ENCODE measurements at regions not wholly inside any gene's neighbourhood (a gene's known extent, or its start where the extent isn't known, plus 50 kb on each side); places are given as distances from the start of the nearest gene placed in this dataset.

DNA sequence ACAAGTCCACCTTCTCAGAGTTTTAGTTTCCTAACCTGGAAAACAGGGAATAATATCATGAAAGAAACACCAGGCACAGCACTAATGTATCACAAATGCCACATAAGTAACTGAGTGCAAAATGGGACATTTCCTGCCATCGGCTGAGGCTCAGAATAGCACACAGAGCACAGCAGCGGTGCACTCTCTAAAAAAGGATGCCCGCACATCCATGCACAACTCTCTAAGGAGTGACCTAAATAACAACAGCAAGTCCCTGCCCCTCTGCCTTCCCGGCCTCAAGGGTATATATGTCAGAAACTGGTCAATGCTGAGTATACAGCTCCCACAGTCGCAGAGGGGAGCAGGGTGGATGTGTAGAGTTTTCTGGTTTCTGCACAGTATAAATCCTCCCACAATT lies 100.1 kb upstream of the ERG start:
- Mint-ChIP-seq H3K27me3 (peaks cover 9% of the 10 kb centered on the region), H3K27ac (no peak overlapping the region), H3K9me3 (no peaks in the 10 kb centered on the region), H3K4me1 (peaks cover 3% of the 10 kb centered on the region), H3K4me3 (no peak overlapping the region), H3K36me3 (ENCODE audit: low read depth) (no peaks in the 10 kb centered on the region)
- DNase-seq: no peak
- intact Hi-C loops (cut with micrococcal nuclease): no loop called here

- Mint-ChIP-seq H3K4me3 (no peak overlapping the region), H3K9me3 (no peaks in the 10 kb centered on the region), H3K27ac (no peak overlapping the region), H3K36me3 (ENCODE audit: low read depth) (no peaks in the 10 kb centered on the region), H3K27me3 (peaks cover 6% of the 10 kb centered on the region), H3K4me1 (peaks cover 3% of the 10 kb centered on the region)
- intact Hi-C loops (cut with micrococcal nuclease): no loop called here
- DNase-seq: no peak
Observed at GRCh38 chr21:38599381-38599975, 101.2 kb upstream of the ERG start.

DNA sequence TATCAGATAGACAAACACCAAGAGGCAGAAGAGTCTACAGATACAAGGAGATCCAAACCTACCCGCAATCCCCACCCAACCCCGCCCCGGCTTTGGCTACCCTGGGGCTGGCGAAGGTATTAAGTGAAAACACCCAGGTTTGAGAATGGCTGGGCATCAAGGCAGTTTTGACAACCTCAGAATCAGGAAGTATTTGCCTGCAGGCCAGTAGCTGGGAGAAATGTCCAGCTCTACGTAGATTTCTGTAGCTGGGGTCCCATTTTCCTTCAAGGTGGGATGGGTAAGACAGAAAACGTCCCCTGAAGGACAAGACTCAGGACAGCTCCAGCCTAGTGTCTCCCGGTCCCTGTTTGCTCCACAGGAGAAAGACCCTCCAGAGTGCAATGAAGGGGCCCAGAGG lies 101.8 kb upstream of the ERG start:
- H3K36me3 Mint-ChIP-seq (ENCODE audit: low read depth): no peaks in the 10 kb centered on the region
- intact Hi-C loops (cut with micrococcal nuclease): no loop called here
- no peak for DNase-seq
- H3K27me3 Mint-ChIP-seq: peaks cover 5% of the 10 kb centered on the region
- peaks cover 3% of the 10 kb centered on the region for H3K4me1 Mint-ChIP-seq
- no peak overlapping the region for H3K4me3 Mint-ChIP-seq
- no peak overlapping the region for H3K27ac Mint-ChIP-seq
- no peaks in the 10 kb centered on the region for H3K9me3 Mint-ChIP-seq

- H3K27me3 Mint-ChIP-seq: peaks cover 4% of the 10 kb centered on the region
- DNase-seq: no peak
Observed at GRCh38 chr21:38605236-38605635, 107.0 kb upstream of the ERG start.

GRCh38 chr21:38609580-38609979 lies 111.3 kb upstream of the ERG start:
- DNase-seq: no peak
- H3K4me3 Mint-ChIP-seq: no peak overlapping the region
- no peaks in the 10 kb centered on the region for H3K4me1 Mint-ChIP-seq
- no peaks in the 10 kb centered on the region for H3K9me3 Mint-ChIP-seq
- intact Hi-C loops (cut with micrococcal nuclease): no loop called here
- H3K27me3 Mint-ChIP-seq: peaks cover 4% of the 10 kb centered on the region
- H3K36me3 Mint-ChIP-seq (ENCODE audit: low read depth): no peaks in the 10 kb centered on the region
- H3K27ac Mint-ChIP-seq: no peak overlapping the region

More at GRCh38 chr21:38605236-38605635, 107.0 kb upstream of the ERG start:
- no peak overlapping the region for H3K4me3 Mint-ChIP-seq
- H3K4me1 Mint-ChIP-seq: no peaks in the 10 kb centered on the region
- H3K9me3 Mint-ChIP-seq: no peaks in the 10 kb centered on the region
- H3K36me3 Mint-ChIP-seq (ENCODE audit: low read depth): no peaks in the 10 kb centered on the region
- intact Hi-C loops (cut with micrococcal nuclease): no loop called here
- no peak overlapping the region for H3K27ac Mint-ChIP-seq

DNA sequence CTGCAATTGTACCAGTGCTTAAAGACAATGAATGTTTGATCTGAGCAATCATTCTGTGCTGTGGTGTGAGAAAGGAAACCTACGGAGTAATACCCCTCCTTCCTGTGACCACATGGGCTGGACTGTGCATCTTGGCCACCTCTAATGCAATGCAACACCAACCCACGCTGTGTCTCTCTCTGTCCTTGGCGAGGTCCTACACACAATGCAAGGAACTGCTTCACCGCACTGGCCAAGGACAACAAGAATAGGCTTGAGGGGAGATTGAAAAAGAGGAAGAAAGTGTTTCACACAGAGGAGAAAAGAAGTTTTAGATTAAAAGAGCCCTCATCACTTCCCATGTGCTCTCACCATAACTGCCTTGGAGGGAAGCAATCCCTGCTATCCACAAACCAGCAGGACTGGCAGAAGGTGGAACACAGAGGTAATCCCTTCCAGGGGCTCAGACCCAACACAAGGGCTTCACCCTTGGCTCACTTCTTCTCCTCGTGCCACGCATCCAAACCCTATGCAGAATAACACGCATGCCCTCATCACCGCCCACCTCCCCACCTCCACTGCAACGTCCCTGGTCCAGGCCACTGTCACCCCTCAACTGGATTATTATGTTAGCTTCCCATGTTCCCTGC lies 112.5 kb upstream of the ERG start:
- DNase-seq: no peak
- no peak overlapping the region for H3K4me3 Mint-ChIP-seq
- intact Hi-C loops (cut with micrococcal nuclease): no loop called here
- peaks cover 4% of the 10 kb centered on the region for H3K27me3 Mint-ChIP-seq
- no peaks in the 10 kb centered on the region for H3K9me3 Mint-ChIP-seq
- H3K36me3 Mint-ChIP-seq (ENCODE audit: low read depth): no peaks in the 10 kb centered on the region
- no peak overlapping the region for H3K27ac Mint-ChIP-seq
- H3K4me1 Mint-ChIP-seq: no peaks in the 10 kb centered on the region

DNA sequence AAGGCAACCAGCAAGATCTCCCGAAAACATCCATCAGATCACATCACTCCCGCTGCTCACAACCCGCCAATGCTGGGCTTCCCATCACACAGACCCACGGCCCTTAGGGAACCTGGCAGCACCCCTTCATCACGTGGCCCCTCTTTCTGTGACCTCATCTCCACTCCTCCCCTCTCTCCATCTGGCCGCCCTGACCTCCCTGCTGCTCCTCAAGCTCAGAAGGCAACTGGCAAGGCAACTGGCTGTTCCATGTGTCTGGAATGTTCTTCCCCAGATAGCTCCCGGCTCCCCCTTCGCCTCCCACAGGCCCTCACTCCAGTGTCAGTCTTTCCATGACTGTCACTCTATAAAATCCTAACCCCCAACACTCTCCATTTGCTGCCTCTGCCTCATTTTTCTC lies 113.0 kb upstream of the ERG start:
- intact Hi-C loops (cut with micrococcal nuclease): no loop called here
- no peak overlapping the region for H3K27ac Mint-ChIP-seq
- H3K9me3 Mint-ChIP-seq: no peaks in the 10 kb centered on the region
- H3K36me3 Mint-ChIP-seq (ENCODE audit: low read depth): no peaks in the 10 kb centered on the region
- DNase-seq: no peak
- H3K4me1 Mint-ChIP-seq: no peaks in the 10 kb centered on the region
- peaks cover 4% of the 10 kb centered on the region for H3K27me3 Mint-ChIP-seq
- no peak overlapping the region for H3K4me3 Mint-ChIP-seq

DNA sequence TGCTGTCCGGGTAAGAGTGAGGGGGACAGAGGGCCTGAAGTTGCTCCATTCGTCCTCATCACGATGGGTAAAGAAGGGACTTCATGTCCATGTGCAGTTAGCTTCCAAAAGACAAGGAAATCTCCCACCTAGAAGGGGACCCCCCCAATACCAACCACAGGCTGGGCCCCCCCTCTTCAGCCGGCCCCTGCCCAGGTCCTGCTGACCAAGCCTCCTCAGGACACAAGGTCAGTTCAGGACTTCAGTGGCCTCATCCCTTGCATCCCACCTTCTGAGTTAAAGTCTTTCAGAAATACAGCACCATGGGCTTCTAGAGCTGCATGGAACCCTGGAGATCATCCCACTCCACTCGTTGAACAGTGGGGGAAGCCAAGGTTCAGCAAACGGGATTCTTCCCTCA lies 115.4 kb upstream of the ERG start:
- Mint-ChIP-seq H3K4me3 (no peak overlapping the region), H3K9me3 (no peaks in the 10 kb centered on the region), H3K27me3 (peaks cover 4% of the 10 kb centered on the region), H3K27ac (no peak overlapping the region), H3K4me1 (no peaks in the 10 kb centered on the region), H3K36me3 (ENCODE audit: low read depth) (no peaks in the 10 kb centered on the region)
- DNase-seq: no peak
- intact Hi-C loops (cut with micrococcal nuclease): no loop called here

DNA sequence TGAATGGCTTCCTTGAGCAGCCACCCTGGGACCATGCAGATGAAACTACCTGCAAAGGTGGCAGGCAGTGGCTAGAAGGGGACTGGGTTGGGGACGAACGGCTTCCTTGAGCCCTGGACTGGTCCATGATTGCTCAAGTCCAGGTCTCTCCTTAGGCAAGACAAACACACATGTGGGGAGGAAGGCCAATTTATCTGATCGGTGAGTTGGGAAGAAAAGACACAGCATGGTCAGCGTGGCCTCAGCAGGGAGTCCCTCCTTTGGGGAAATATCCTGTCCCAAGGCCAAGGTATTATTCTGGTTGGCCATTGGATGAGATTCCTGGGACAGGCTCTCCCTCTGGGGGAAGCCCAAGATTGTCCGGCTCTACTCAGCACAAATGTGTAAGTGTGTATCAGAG lies 116.3 kb upstream of the ERG start:
- DNase-seq: no peak
- Mint-ChIP-seq H3K27me3 (peaks cover 4% of the 10 kb centered on the region), H3K36me3 (ENCODE audit: low read depth) (no peaks in the 10 kb centered on the region), H3K9me3 (no peaks in the 10 kb centered on the region), H3K4me3 (no peak overlapping the region), H3K4me1 (no peaks in the 10 kb centered on the region), H3K27ac (no peak overlapping the region)
- intact Hi-C loops (cut with micrococcal nuclease): no loop called here

GRCh38 chr21:38619480-38619879 lies 121.2 kb upstream of the ERG start:
- H3K27ac Mint-ChIP-seq: no peak overlapping the region
- no peaks in the 10 kb centered on the region for H3K4me1 Mint-ChIP-seq
- H3K4me3 Mint-ChIP-seq: no peak overlapping the region
- DNase-seq: no peak
- no peaks in the 10 kb centered on the region for H3K9me3 Mint-ChIP-seq
- no peaks in the 10 kb centered on the region for H3K36me3 Mint-ChIP-seq (ENCODE audit: low read depth)
- intact Hi-C loops (cut with micrococcal nuclease): no loop called here
- H3K27me3 Mint-ChIP-seq: no peaks in the 10 kb centered on the region

GRCh38 chr21:38619992-38620479 lies 121.8 kb upstream of the ERG start:
- no peaks in the 10 kb centered on the region for H3K36me3 Mint-ChIP-seq (ENCODE audit: low read depth)
- intact Hi-C loops (cut with micrococcal nuclease): no loop called here
- H3K4me3 Mint-ChIP-seq: no peak overlapping the region
- H3K4me1 Mint-ChIP-seq: no peaks in the 10 kb centered on the region
- H3K9me3 Mint-ChIP-seq: no peaks in the 10 kb centered on the region
- DNase-seq: no peak
- H3K27ac Mint-ChIP-seq: no peak overlapping the region
- H3K27me3 Mint-ChIP-seq: no peaks in the 10 kb centered on the region

DNA sequence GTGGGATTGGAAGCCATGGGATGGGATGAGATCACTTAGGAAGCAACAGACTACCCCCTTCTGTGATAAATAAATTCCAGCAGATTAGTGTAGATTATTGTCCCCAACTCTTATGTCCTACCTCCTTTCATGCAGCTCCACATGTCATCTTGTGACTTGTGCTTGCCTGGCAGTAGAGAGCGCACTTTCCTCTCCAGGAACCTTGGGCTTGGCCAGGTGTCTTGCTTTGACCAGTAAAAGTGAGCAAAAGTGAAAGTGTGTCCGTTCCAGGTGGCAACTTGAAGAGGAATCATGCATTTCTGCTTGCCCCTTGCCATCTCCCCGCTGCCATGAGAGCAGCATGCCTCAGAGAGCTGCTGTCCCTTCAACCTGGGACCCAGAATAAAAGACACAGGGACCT lies 122.9 kb upstream of the ERG start:
- intact Hi-C loops (cut with micrococcal nuclease): no loop called here
- Mint-ChIP-seq H3K4me3 (no peak overlapping the region), H3K27ac (no peak overlapping the region), H3K36me3 (ENCODE audit: low read depth) (no peaks in the 10 kb centered on the region), H3K27me3 (no peaks in the 10 kb centered on the region), H3K4me1 (no peaks in the 10 kb centered on the region), H3K9me3 (no peaks in the 10 kb centered on the region)
- no peak for DNase-seq

DNA sequence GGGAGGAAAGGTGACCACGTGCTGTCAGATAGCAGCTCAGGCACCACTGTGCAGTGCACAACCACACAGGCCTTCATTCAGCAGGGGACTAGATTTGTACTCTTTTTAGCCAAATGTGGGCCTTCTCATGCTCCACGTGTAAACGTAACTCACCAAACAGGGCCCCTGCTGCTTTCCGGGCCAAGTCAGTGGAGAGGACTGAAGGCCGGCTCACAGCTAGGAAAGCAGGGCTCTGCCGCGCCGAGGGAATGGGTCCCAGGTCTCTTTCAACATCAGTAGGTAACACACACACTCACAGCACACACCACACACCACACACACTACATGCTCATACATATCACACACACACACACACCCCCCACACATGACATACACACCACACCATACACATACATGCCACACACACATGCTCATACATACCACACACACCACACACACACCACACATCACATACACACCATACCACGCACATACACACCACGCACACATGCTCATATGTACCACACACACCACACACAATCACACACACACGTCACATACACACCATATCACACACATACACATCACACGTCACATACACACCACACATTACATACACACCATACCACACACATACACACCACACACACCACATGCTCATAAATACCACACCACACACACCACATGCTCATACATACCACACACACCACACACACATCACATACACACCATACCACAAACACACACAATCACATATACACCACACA lies 124.0 kb upstream of the ERG start:
- DNase-seq: no peak
- no peak overlapping the region for H3K27ac Mint-ChIP-seq
- H3K27me3 Mint-ChIP-seq: no peaks in the 10 kb centered on the region
- H3K4me1 Mint-ChIP-seq: no peaks in the 10 kb centered on the region
- no peaks in the 10 kb centered on the region for H3K9me3 Mint-ChIP-seq
- H3K36me3 Mint-ChIP-seq (ENCODE audit: low read depth): no peaks in the 10 kb centered on the region
- no peak overlapping the region for H3K4me3 Mint-ChIP-seq
- intact Hi-C loops (cut with micrococcal nuclease): no loop called here

DNA sequence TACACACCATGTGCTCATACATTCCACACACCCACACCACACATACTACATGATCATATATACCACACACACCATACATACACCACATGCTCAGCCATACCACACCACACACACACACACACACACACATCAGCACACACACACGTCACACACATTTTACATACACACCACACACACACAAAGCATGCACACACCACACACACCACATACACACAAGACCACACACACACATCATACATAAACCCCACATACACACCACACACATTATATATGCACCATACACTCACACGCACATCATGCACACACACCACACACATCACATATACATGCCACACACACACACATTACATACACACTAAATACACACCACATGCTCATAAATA lies 124.5 kb upstream of the ERG start:
- no peaks in the 10 kb centered on the region for H3K36me3 Mint-ChIP-seq (ENCODE audit: low read depth)
- no peak overlapping the region for H3K27ac Mint-ChIP-seq
- H3K9me3 Mint-ChIP-seq: no peaks in the 10 kb centered on the region
- DNase-seq: no peak
- H3K4me1 Mint-ChIP-seq: no peaks in the 10 kb centered on the region
- no peak overlapping the region for H3K4me3 Mint-ChIP-seq
- no peaks in the 10 kb centered on the region for H3K27me3 Mint-ChIP-seq
- intact Hi-C loops (cut with micrococcal nuclease): no loop called here
